ENCODE measurements at regions not wholly inside any gene's neighbourhood (a gene's known extent, or its start where the extent isn't known, plus 50 kb on each side); places are given as distances from the start of the nearest gene placed in this dataset.

- H3K4me3 ChIP-seq (ENCODE audit: low read depth, low read length), result no peak overlapping the region
- H3K27ac ChIP-seq (ENCODE audit: low read depth, low read length), result no peak overlapping the region
- no peak overlapping the region for H3K9ac ChIP-seq (ENCODE audit: low read depth, low read length)
- no peaks in the 10 kb centered on the region for H3K4me1 ChIP-seq (ENCODE audit: control insufficient read depth, insufficient read depth, low read length)
- no peaks in the 10 kb centered on the region for H3K27me3 ChIP-seq (ENCODE audit: control insufficient read depth, insufficient read depth, low read length)
- no peaks in the 10 kb centered on the region for H3K36me3 ChIP-seq (ENCODE audit: control insufficient read depth, insufficient read depth, low read length)
- no peaks in the 10 kb centered on the region for H3K9me3 ChIP-seq (ENCODE audit: control insufficient read depth, insufficient read depth, low read length)
These were observed 101.4 kb upstream of the CD180 start for GRCh38 chr5:67297802-67298532.

- Histone ChIP-seq H3K27me3 (ENCODE audit: control insufficient read depth, insufficient read depth, low read length) (no peaks in the 10 kb centered on the region), H3K9me3 (ENCODE audit: control insufficient read depth, insufficient read depth, low read length) (no peaks in the 10 kb centered on the region), H3K9ac (ENCODE audit: low read depth, low read length) (no peak overlapping the region), H3K36me3 (ENCODE audit: control insufficient read depth, insufficient read depth, low read length) (no peaks in the 10 kb centered on the region), H3K27ac (ENCODE audit: low read depth, low read length) (no peak overlapping the region), H3K4me3 (ENCODE audit: low read depth, low read length) (no peak overlapping the region), H3K4me1 (ENCODE audit: control insufficient read depth, insufficient read depth, low read length) (no peaks in the 10 kb centered on the region)
These were observed 100.8 kb upstream of the CD180 start for GRCh38 chr5:67297376-67297775.

GRCh38 chr5:67294266-67294938, 97.8 kb upstream of the CD180 start:
- Histone ChIP-seq H3K9me3 (ENCODE audit: control insufficient read depth, insufficient read depth, low read length) (no peaks in the 10 kb centered on the region), H3K4me1 (ENCODE audit: control insufficient read depth, insufficient read depth, low read length) (no peaks in the 10 kb centered on the region), H3K4me3 (ENCODE audit: low read depth, low read length) (no peak overlapping the region), H3K9ac (ENCODE audit: low read depth, low read length) (no peak overlapping the region), H3K36me3 (ENCODE audit: control insufficient read depth, insufficient read depth, low read length) (no peaks in the 10 kb centered on the region), H3K27ac (ENCODE audit: low read depth, low read length) (no peak overlapping the region), H3K27me3 (ENCODE audit: control insufficient read depth, insufficient read depth, low read length) (no peaks in the 10 kb centered on the region)

- Histone ChIP-seq H3K27ac (ENCODE audit: low read depth, low read length) (no peak overlapping the region), H3K4me3 (ENCODE audit: low read depth, low read length) (no peak overlapping the region)
These were observed 96.6 kb upstream of the CD180 start for GRCh38 chr5:67293226-67293625.

GRCh38 chr5:67292201-67292940, 95.8 kb upstream of the CD180 start:
- Histone ChIP-seq H3K27ac (ENCODE audit: low read depth, low read length) (no peak overlapping the region), H3K4me3 (ENCODE audit: low read depth, low read length) (no peak overlapping the region), H3K36me3 (ENCODE audit: control insufficient read depth, insufficient read depth, low read length) (no peaks in the 10 kb centered on the region), H3K9ac (ENCODE audit: low read depth, low read length) (no peak overlapping the region), H3K4me1 (ENCODE audit: control insufficient read depth, insufficient read depth, low read length) (no peaks in the 10 kb centered on the region), H3K27me3 (ENCODE audit: control insufficient read depth, insufficient read depth, low read length) (no peaks in the 10 kb centered on the region), H3K9me3 (ENCODE audit: control insufficient read depth, insufficient read depth, low read length) (no peaks in the 10 kb centered on the region)

More at GRCh38 chr5:67293226-67293625, 96.6 kb upstream of the CD180 start:
- H3K4me1 ChIP-seq (ENCODE audit: control insufficient read depth, insufficient read depth, low read length), result no peaks in the 10 kb centered on the region
- H3K27me3 ChIP-seq (ENCODE audit: control insufficient read depth, insufficient read depth, low read length), result no peaks in the 10 kb centered on the region
- H3K9ac ChIP-seq (ENCODE audit: low read depth, low read length), result no peak overlapping the region
- no peaks in the 10 kb centered on the region for H3K36me3 ChIP-seq (ENCODE audit: control insufficient read depth, insufficient read depth, low read length)
- no peaks in the 10 kb centered on the region for H3K9me3 ChIP-seq (ENCODE audit: control insufficient read depth, insufficient read depth, low read length)

- no peaks in the 10 kb centered on the region for H3K9me3 ChIP-seq (ENCODE audit: control insufficient read depth, insufficient read depth, low read length)
- H3K4me1 ChIP-seq (ENCODE audit: control insufficient read depth, insufficient read depth, low read length), result no peaks in the 10 kb centered on the region
- H3K27ac ChIP-seq (ENCODE audit: low read depth, low read length), result no peak overlapping the region
- no peak overlapping the region for H3K4me3 ChIP-seq (ENCODE audit: low read depth, low read length)
- H3K36me3 ChIP-seq (ENCODE audit: control insufficient read depth, insufficient read depth, low read length), result no peaks in the 10 kb centered on the region
- H3K9ac ChIP-seq (ENCODE audit: low read depth, low read length), result no peak overlapping the region
- H3K27me3 ChIP-seq (ENCODE audit: control insufficient read depth, insufficient read depth, low read length), result no peaks in the 10 kb centered on the region
These were observed 95.1 kb upstream of the CD180 start for GRCh38 chr5:67291671-67292070.

GRCh38 chr5:67291066-67291465, 94.5 kb upstream of the CD180 start:
- H3K27ac ChIP-seq (ENCODE audit: low read depth, low read length), result no peak overlapping the region
- H3K9me3 ChIP-seq (ENCODE audit: control insufficient read depth, insufficient read depth, low read length), result no peaks in the 10 kb centered on the region
- no peaks in the 10 kb centered on the region for H3K36me3 ChIP-seq (ENCODE audit: control insufficient read depth, insufficient read depth, low read length)
- no peak overlapping the region for H3K4me3 ChIP-seq (ENCODE audit: low read depth, low read length)
- no peaks in the 10 kb centered on the region for H3K4me1 ChIP-seq (ENCODE audit: control insufficient read depth, insufficient read depth, low read length)
- no peak overlapping the region for H3K9ac ChIP-seq (ENCODE audit: low read depth, low read length)
- H3K27me3 ChIP-seq (ENCODE audit: control insufficient read depth, insufficient read depth, low read length), result no peaks in the 10 kb centered on the region

GRCh38 chr5:67290655-67291054, 94.1 kb upstream of the CD180 start:
- Histone ChIP-seq H3K4me3 (ENCODE audit: low read depth, low read length) (no peak overlapping the region), H3K27ac (ENCODE audit: low read depth, low read length) (no peak overlapping the region), H3K36me3 (ENCODE audit: control insufficient read depth, insufficient read depth, low read length) (no peaks in the 10 kb centered on the region), H3K27me3 (ENCODE audit: control insufficient read depth, insufficient read depth, low read length) (no peaks in the 10 kb centered on the region), H3K9ac (ENCODE audit: low read depth, low read length) (no peak overlapping the region), H3K4me1 (ENCODE audit: control insufficient read depth, insufficient read depth, low read length) (no peaks in the 10 kb centered on the region), H3K9me3 (ENCODE audit: control insufficient read depth, insufficient read depth, low read length) (no peaks in the 10 kb centered on the region)

GRCh38 chr5:67289763-67290521, 93.3 kb upstream of the CD180 start:
- Histone ChIP-seq H3K36me3 (ENCODE audit: control insufficient read depth, insufficient read depth, low read length) (no peaks in the 10 kb centered on the region), H3K27ac (ENCODE audit: low read depth, low read length) (no peak overlapping the region), H3K9me3 (ENCODE audit: control insufficient read depth, insufficient read depth, low read length) (no peaks in the 10 kb centered on the region), H3K9ac (ENCODE audit: low read depth, low read length) (no peak overlapping the region), H3K4me1 (ENCODE audit: control insufficient read depth, insufficient read depth, low read length) (no peaks in the 10 kb centered on the region), H3K27me3 (ENCODE audit: control insufficient read depth, insufficient read depth, low read length) (no peaks in the 10 kb centered on the region), H3K4me3 (ENCODE audit: low read depth, low read length) (no peak overlapping the region)

GRCh38 chr5:67287510-67288268, 91.1 kb upstream of the CD180 start:
- Histone ChIP-seq H3K27me3 (ENCODE audit: control insufficient read depth, insufficient read depth, low read length) (no peaks in the 10 kb centered on the region), H3K4me3 (ENCODE audit: low read depth, low read length) (no peak overlapping the region), H3K36me3 (ENCODE audit: control insufficient read depth, insufficient read depth, low read length) (no peaks in the 10 kb centered on the region), H3K9me3 (ENCODE audit: control insufficient read depth, insufficient read depth, low read length) (no peaks in the 10 kb centered on the region), H3K27ac (ENCODE audit: low read depth, low read length) (no peak overlapping the region), H3K4me1 (ENCODE audit: control insufficient read depth, insufficient read depth, low read length) (no peaks in the 10 kb centered on the region), H3K9ac (ENCODE audit: low read depth, low read length) (no peak overlapping the region)

Measured in HUES48 (cell line).